Kidney (tissue), 13 donors: ENCODE measurements at regions not wholly inside any gene's neighbourhood (a gene's known extent, or its start where the extent isn't known, plus 50 kb on each side); places are given as distances from the start of the nearest gene placed in this dataset.

ENCODE experiments used
- DNase-seq, 5 donors: peaks; one replicate each; pipeline ENCODE4 v3.0.0-alpha.2; 2013 to 2020
- FAIRE-seq: peaks from 2 replicates; lab custom pipeline; 2012; peaks lifted over from hg19 to GRCh38; lab: Jason Lieb, UNC
- H3K27ac ChIP-seq, 2 donors: one replicate each; pipeline ENCODE4 v1.7.0; 2013; ENCODE audit warnings: low read depth in 2 of 2, low read length in 2 of 2, inconsistent platforms in 1 of 2
- H3K27me3 ChIP-seq: one replicate; pipeline ENCODE4 v1.7.1; 2013; ENCODE audit warnings: low read length, inconsistent platforms; ENCODE audit not compliant: control insufficient read depth, insufficient read depth
- H3K36me3 ChIP-seq, 3 donors: one replicate each; pipeline versions ENCODE4 v1.7.0 to v1.7.1; 2013; ENCODE audit warnings: low read length in 3 of 3, control low read depth in 1 of 3, inconsistent platforms in 1 of 3; ENCODE audit not compliant: insufficient read depth in 3 of 3, control insufficient read depth in 2 of 3
- H3K4me1 ChIP-seq, 3 donors: one replicate each; pipeline versions ENCODE4 v1.7.0 to v1.7.1; 2013; ENCODE audit warnings: low read length in 3 of 3, inconsistent platforms in 1 of 3, low read depth in 1 of 3; ENCODE audit not compliant: control insufficient read depth in 2 of 3, insufficient read depth in 2 of 3
- H3K4me3 ChIP-seq, 3 donors: one replicate each; pipeline versions ENCODE4 v1.7.0 to v1.8.1; 2013; ENCODE audit warnings: low read length in 3 of 3, control low read depth in 1 of 3, inconsistent platforms in 1 of 3
- H3K9ac ChIP-seq, 3 donors: one replicate each; pipeline versions ENCODE4 v1.7.0 to v1.7.1; 2013; ENCODE audit warnings: low read length in 3 of 3, control low read depth in 1 of 3, inconsistent platforms in 1 of 3
- H3K9me3 ChIP-seq, 3 donors: one replicate each; pipeline versions ENCODE4 v1.7.0 to v1.7.1; 2013; ENCODE audit warnings: low read length in 3 of 3, control low read depth in 1 of 3, inconsistent platforms in 1 of 3; ENCODE audit not compliant: control insufficient read depth in 2 of 3, insufficient read depth in 1 of 3
- intact Hi-C: fragments of 100-400 bp; cut with DNase I; formaldehyde crosslinking; loops from one replicate; pipeline ENCODE4 v1.11.1; 2022
- TF ChIP-seq, protein P1 (sequence below): IDR thresholded peaks from 3 replicates; pipeline ENCODE4 v1.5.1; 2012; ENCODE audit warnings: mild to moderate bottlenecking, moderate library complexity, borderline replicate concordance; ENCODE audit not compliant: insufficient read depth; ENCODE audit errors: extremely low read depth
- donor health status: control.
- donor health status: control.
- donor health status: control.
- donor health status: control.
- donor health status: control.
- donor health status: DM: yes; HTN: yes; CAD: no.
- donor health status: Normal renal cell carcinoma (clear cell type).

DNA sequence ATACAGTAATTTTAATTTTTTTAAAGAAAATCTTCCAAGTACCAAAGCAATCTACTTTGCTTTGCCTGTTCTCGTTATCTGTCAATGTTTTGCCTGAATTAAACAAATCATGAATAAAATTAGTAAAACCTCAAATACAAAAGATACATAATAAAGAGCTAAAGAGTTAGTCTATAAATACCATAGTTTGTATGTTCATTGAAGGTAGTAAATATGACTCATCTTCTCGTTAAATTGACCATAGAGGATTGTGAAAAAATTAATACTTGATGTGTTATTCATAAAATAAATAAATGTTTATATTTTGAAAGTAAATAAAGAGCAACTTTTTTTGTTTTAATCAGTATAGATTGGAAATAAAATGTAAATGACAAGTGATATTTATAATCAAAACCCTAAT is 246.5 kb upstream of the PLSCR5 start:
- H3K4me3 ChIP-seq = no peak overlapping the region
- TF ChIP-seq, protein P1, sequence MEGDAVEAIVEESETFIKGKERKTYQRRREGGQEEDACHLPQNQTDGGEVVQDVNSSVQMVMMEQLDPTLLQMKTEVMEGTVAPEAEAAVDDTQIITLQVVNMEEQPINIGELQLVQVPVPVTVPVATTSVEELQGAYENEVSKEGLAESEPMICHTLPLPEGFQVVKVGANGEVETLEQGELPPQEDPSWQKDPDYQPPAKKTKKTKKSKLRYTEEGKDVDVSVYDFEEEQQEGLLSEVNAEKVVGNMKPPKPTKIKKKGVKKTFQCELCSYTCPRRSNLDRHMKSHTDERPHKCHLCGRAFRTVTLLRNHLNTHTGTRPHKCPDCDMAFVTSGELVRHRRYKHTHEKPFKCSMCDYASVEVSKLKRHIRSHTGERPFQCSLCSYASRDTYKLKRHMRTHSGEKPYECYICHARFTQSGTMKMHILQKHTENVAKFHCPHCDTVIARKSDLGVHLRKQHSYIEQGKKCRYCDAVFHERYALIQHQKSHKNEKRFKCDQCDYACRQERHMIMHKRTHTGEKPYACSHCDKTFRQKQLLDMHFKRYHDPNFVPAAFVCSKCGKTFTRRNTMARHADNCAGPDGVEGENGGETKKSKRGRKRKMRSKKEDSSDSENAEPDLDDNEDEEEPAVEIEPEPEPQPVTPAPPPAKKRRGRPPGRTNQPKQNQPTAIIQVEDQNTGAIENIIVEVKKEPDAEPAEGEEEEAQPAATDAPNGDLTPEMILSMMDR = no peak
- no peaks in the 10 kb centered on the region for H3K9me3 ChIP-seq
- H3K36me3 ChIP-seq = no peaks in the 10 kb centered on the region
- FAIRE-seq (peak; percentile 49), DNase-seq (no peak)
- no peak overlapping the region for H3K9ac ChIP-seq
- H3K4me1 ChIP-seq = no peaks in the 10 kb centered on the region
- H3K27me3 ChIP-seq = no peaks in the 10 kb centered on the region
- intact Hi-C loops = no loop called here
- H3K27ac ChIP-seq = no peak overlapping the region

DNA sequence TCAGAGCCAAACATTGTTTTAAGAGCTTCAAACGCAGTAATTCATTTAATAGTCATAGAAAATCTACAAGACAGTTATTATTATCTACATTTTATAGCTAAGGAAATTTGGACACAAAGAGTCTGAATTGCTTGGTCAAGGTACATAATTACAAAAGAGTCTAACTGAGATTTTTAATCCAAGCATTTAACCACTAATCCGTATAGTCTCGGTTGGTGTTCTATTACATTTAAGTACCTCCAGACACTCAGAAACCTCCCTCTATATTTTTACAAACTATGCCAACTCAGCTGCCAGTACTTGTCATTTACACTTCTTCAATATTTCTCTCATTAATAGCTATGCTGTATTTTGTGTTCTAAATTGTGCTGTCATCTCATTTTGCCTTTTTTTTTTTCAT is 240.2 kb upstream of the PLSCR5 start:
- no peak overlapping the region for H3K4me3 ChIP-seq
- TF ChIP-seq, protein P1 = no peak
- no peak for FAIRE-seq
- no peak overlapping the region for H3K27ac ChIP-seq
- H3K27me3 ChIP-seq = no peaks in the 10 kb centered on the region
- H3K36me3 ChIP-seq = no peaks in the 10 kb centered on the region
- no peak overlapping the region for H3K9ac ChIP-seq
- H3K4me1 ChIP-seq = no peaks in the 10 kb centered on the region
- intact Hi-C loops = no loop called here
- no peak for DNase-seq
- no peaks in the 10 kb centered on the region for H3K9me3 ChIP-seq

DNA sequence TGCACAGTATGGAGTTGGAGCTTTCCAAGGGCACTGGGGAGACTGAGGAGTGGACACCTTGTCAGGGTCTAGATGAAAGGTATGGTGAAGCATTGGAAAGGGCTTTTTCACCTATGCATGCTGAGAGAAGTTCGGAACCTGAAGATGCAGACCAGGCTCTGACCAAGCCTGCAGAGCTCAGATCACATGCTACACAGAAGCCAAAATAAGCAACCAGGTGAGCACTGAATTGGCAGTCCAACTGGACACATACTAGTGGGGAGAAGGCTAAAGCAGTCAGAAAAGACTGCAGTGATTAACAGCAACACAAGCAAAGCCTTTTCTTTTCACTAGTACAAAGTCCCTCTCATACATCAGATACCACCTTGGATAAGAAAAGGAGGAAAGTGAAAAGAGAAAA is 238.3 kb upstream of the PLSCR5 start:
- Histone ChIP-seq H3K36me3 (no peaks in the 10 kb centered on the region), H3K9ac (no peak overlapping the region), H3K4me3 (no peak overlapping the region), H3K9me3 (no peaks in the 10 kb centered on the region), H3K4me1 (no peaks in the 10 kb centered on the region), H3K27me3 (no peaks in the 10 kb centered on the region), H3K27ac (no peak overlapping the region)
- FAIRE-seq = no peak
- TF ChIP-seq, protein P1 = no peak
- intact Hi-C loops = no loop called here
- DNase-seq = no peak

DNA sequence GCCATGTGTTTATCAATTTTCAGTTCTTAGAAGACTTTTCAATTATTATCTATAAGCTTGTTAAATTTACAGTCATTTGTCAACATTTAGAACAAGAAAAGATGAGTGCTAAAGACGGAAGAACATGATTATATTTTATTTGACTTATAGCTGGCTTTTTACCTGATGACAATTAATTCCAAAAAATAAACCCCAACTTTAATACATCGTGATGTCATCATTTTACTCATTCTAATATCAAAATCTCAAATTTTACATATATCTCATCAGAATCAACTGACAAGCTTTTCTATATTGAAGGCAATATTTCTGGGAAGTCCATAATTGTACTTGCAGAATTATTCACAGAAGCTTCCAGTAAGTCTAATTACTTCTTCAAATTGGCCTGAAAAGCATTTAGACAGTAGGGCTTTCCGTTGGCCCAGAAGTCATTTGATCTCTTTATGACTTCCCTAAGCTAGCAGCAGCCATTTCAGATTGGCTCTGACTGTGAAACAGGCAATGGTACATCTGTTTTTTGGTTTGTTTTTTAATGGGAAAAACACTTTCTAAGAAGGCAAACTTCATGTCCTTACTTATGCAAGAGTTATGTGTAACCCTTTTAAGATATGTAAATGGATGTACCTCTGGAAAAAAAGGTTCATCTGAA is 234.7 kb upstream of the PLSCR5 start:
- Histone ChIP-seq H3K9ac (no peak overlapping the region), H3K4me1 (no peaks in the 10 kb centered on the region), H3K4me3 (no peak overlapping the region), H3K27me3 (no peaks in the 10 kb centered on the region), H3K36me3 (no peaks in the 10 kb centered on the region), H3K27ac (no peak overlapping the region), H3K9me3 (no peaks in the 10 kb centered on the region)
- TF ChIP-seq, protein P1 = no peak
- intact Hi-C loops = no loop called here
- FAIRE-seq (no peak), DNase-seq (no peak)
